GM12878 (cell line): ENCODE measurements at regions not wholly inside any gene's neighbourhood (a gene's known extent, or its start where the extent isn't known, plus 50 kb on each side); places are given as distances from the start of the nearest gene placed in this dataset.

ENCODE experiments used
- ATAC-seq: fragments of 200-7000 bp; cut with Tn5 transposase; 3 replicates; pipeline ENCODE4 v1.9.1; 2020; ENCODE audit warnings: mild to moderate bottlenecking, moderate library complexity
- BruUV-seq: library from RNA; stranded (reverse); fragments of 400-500 nt; replicated peaks from 2 replicates; lab custom pipeline; 2021; lab: Mats Ljungman, UMichigan
- CTCF ChIA-PET: fragments of 300-600 bp; sonication (Branson Sonifier 250); formaldehyde crosslinking; extraction: SDS; loops from one replicate; lab custom pipeline; 2021; ENCODE audit warnings: inconsistent platforms; lab: Yijun Ruan, JAX
- POLR2A ChIA-PET: fragments of 350-600 bp; formaldehyde crosslinking; extraction: SDS; loops from one replicate; lab custom pipeline; 2021; ENCODE audit warnings: inconsistent platforms; lab: Charles Lee
- RAD21 ChIA-PET: fragments of 300-600 bp; sonication (Branson Sonifier 250); formaldehyde crosslinking; loops from one replicate; lab custom pipeline; 2023; ENCODE audit warnings: antibody characterized with exemption; ENCODE audit not compliant: unreplicated experiment; lab: Charles Lee
- SMC1A ChIA-PET: fragments of 300-600 bp; sonication (Branson Sonifier 250); formaldehyde crosslinking; loops from one replicate; lab custom pipeline; 2023; ENCODE audit not compliant: unreplicated experiment, uncharacterized antibody; lab: Charles Lee
- DNase-seq: peaks from one replicate; pipeline ENCODE4 v3.0.0-alpha.2; 2011; ENCODE audit warnings: low read depth, low spot score
- FAIRE-seq: peaks from 3 replicates; lab custom pipeline; 2011; peaks lifted over from hg19 to GRCh38; lab: Jason Lieb, UNC
- H2AFZ ChIP-seq: 2 replicates; pipeline ENCODE4 v1.6.0; 2011; ENCODE audit warnings: low read depth, low read length, control low read depth; ENCODE audit not compliant: control insufficient read depth
- H3K27ac ChIP-seq: 2 replicates; pipeline ENCODE4 v1.5.1; 2011; ENCODE audit warnings: control low read depth; ENCODE audit not compliant: control insufficient read depth, insufficient read depth
- H3K27me3 ChIP-seq, 2 experiments: replicated peaks in 1 of 2; 2 replicates each; pipeline versions ENCODE4 v1.6.0 to v1.6.1; 2011; ENCODE audit warnings: low read length in 1 of 2; ENCODE audit not compliant: control insufficient read depth in 2 of 2, insufficient read depth in 2 of 2
- H3K36me3 ChIP-seq, 2 experiments: 2 replicates each; pipeline ENCODE4 v1.5.1; 2011; ENCODE audit warnings: low read length in 1 of 2; ENCODE audit not compliant: control insufficient read depth in 2 of 2, insufficient read depth in 2 of 2
- H3K4me1 ChIP-seq: 2 replicates; pipeline ENCODE4 v1.6.1; 2011; ENCODE audit warnings: mild to moderate bottlenecking, low read length, moderate library complexity, mixed read lengths; ENCODE audit not compliant: control insufficient read depth, insufficient read depth
- H3K4me2 ChIP-seq: 2 replicates; pipeline ENCODE4 v1.6.0; 2011; ENCODE audit warnings: control low read depth; ENCODE audit not compliant: control insufficient read depth, insufficient read depth
- H3K4me3 ChIP-seq: fragments of 200-600 bp; sonication (generic); 2 replicates; pipeline ENCODE4 v1.5.1; 2016
- H3K79me2 ChIP-seq: 2 replicates; pipeline ENCODE4 v1.6.0; 2011; ENCODE audit warnings: low read length; ENCODE audit not compliant: control insufficient read depth, insufficient read depth
- H3K9ac ChIP-seq: 2 replicates; pipeline ENCODE4 v1.8.0; 2011; ENCODE audit warnings: low read length, control low read depth, mixed read lengths; ENCODE audit not compliant: control insufficient read depth, insufficient read depth
- H3K9me3 ChIP-seq: replicated peaks from 3 replicates; pipeline ENCODE4 v1.5.1; 2011; ENCODE audit warnings: mild to moderate bottlenecking, low read length; ENCODE audit not compliant: control insufficient read depth, insufficient read depth
- H4K20me1 ChIP-seq: 2 replicates; pipeline ENCODE4 v1.6.0; 2011; ENCODE audit not compliant: control insufficient read depth, insufficient read depth
- CHD2 ChIP-seq: IDR thresholded peaks from 2 replicates; pipeline ENCODE4 v1.6.1; 2011; ENCODE audit warnings: low read depth, low read length, improper control_type of control experiment, borderline replicate concordance
- JUNB ChIP-seq: IDR thresholded peaks from 2 replicates; pipeline ENCODE4 v1.6.1; 2016; ENCODE audit warnings: antibody characterized with exemption, mild to moderate bottlenecking
- JUND ChIP-seq: IDR thresholded peaks from 2 replicates; pipeline ENCODE4 v1.6.1; 2012; ENCODE audit warnings: low read depth, mild to moderate bottlenecking, low read length, improper control_type of control experiment, moderate library complexity
- KLF5 ChIP-seq: fragments of 450-650 bp; IDR thresholded peaks from 2 replicates; pipeline ENCODE4 v1.6.1; 2014; ENCODE audit warnings: mild to moderate bottlenecking; ENCODE audit not compliant: partially characterized antibody
- MYC ChIP-seq: IDR thresholded peaks from 2 replicates; pipeline ENCODE4 v1.6.1; 2011; ENCODE audit warnings: mild to moderate bottlenecking, low read length, moderate library complexity, inconsistent platforms; ENCODE audit not compliant: insufficient read depth, insufficient replicate concordance, insufficient read length, severe bottlenecking
- NBN ChIP-seq: fragments of 450-650 bp; IDR thresholded peaks from 2 replicates; pipeline ENCODE4 v1.6.1; 2016
- PML ChIP-seq: IDR thresholded peaks from 2 replicates; pipeline ENCODE4 v1.6.1; 2012; ENCODE audit warnings: low read length, inconsistent platforms
- REST ChIP-seq: IDR thresholded peaks from 2 replicates; pipeline ENCODE4 v1.6.1; 2012; ENCODE audit warnings: mild to moderate bottlenecking, low read depth, low read length
- ZBTB33 ChIP-seq: fragments of 450-650 bp; IDR thresholded peaks from 2 replicates; pipeline ENCODE4 v1.6.1; 2017; ENCODE audit warnings: mild to moderate bottlenecking
- WGBS: methylation state at CpG from one replicate; pipeline ENCODE4 v1.1.6; 2016; ENCODE audit warnings: low lambda C conversion rate; ENCODE audit not compliant: insufficient replicate concordance, insufficient coverage; ENCODE audit errors: missing lambda C conversion rate; 5-methylcytosine and 5-hydroxymethylcytosine counted together
- in situ Hi-C: fragments of 300-500 bp; cut with MboI; formaldehyde crosslinking; loops from 9 replicates; pipeline ENCODE4 v1.14.3; 2018; ENCODE audit warnings: mixed read lengths
- intact Hi-C: fragments of 100-400 bp; cut with micrococcal nuclease; formaldehyde crosslinking; loops from one replicate; pipeline ENCODE4 v1.14.2; 2022; ENCODE audit not compliant: unreplicated experiment
- TF ChIP-seq, protein P1 (sequence below): fragments of 450-650 bp; formaldehyde crosslinking; IDR thresholded peaks from 2 replicates; pipeline ENCODE4 v1.5.0; 2022; ENCODE audit warnings: mild to moderate bottlenecking, missing genetic modification characterization
- TF ChIP-seq, protein P2 (sequence below): IDR thresholded peaks from 2 replicates; pipeline ENCODE4 v1.6.1; 2012; ENCODE audit warnings: low read length, inconsistent platforms

- TF ChIP-seq REST = no peak
Measured at GRCh38 chr15:59741274-59741906, 52.3 kb upstream of the BNIP2 start (continued).

DNA sequence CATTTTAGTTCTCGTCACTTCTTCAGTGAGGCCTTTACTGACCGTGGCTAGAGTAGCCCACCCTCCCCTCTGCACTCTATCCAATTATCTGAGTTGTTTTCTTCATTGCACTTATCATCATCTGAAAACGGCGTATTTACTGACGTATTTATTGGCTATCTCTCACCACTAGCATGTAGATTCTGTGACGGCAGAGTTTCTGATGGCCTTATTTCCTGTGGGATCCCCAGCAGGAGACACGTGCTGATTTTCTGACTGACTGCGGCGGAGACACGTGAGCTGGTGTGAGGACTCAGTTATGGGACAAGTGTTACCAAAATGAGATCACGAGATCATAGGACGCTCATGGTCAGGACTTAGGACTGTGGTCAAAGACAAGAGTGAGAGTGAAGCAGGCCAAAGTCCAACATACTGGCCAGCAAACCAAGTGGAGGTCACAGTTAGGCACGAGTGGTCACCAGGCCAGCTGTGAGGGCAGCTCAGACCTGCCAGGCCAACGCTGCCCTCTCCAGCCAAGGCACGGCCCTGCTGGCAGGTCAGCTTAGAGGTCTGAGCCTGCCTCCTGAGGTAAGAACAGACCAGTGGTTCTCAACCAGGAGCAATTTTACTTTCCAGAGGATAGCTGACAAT is 50.6 kb upstream of the BNIP2 start:
- H3K36me3 ChIP-seq = no peaks in the 10 kb centered on the region
- ChIA-PET POLR2A (no interaction called here), SMC1A (no interaction called here), RAD21 (no interaction called here), CTCF (interaction anchor here (3.0 kb wide), 1 partner anchor 15 kb away, joined by 7 read pairs; no protein-coding TSS in a partner anchor)
- intact Hi-C loops (no loop called here), in situ Hi-C loops (no loop called here)
- FAIRE-seq (no peak), DNase-seq (no peak), ATAC-seq (no peak)
- H2AFZ ChIP-seq = no peak overlapping the region
- no peaks in the 10 kb centered on the region for H3K4me1 ChIP-seq
- no peak overlapping the region for H3K4me2 ChIP-seq
- H3K27ac ChIP-seq = no peak overlapping the region
- no TSS peak for BruUV-seq
- no peak overlapping the region for H3K9ac ChIP-seq
- no peaks in the 10 kb centered on the region; a peak in 1 of 4 replicates for H3K27me3 ChIP-seq
- H3K4me3 ChIP-seq = no peak overlapping the region
- no peaks in the 10 kb centered on the region; the same call in 2 of the 3 replicates for H3K9me3 ChIP-seq
- no peaks in the 10 kb centered on the region for H4K20me1 ChIP-seq
- 44% methylated on average over 15 of the region's 15 CpGs for WGBS
- H3K79me2 ChIP-seq = no peaks in the 10 kb centered on the region
- TF ChIP-seq KLF5 (no peak), MYC (no peak), JUNB (no peak), JUND (no peak), ZBTB33 (no peak), NBN (no peak), PML (no peak), CHD2 (no peak)
- TF ChIP-seq, protein P1, sequence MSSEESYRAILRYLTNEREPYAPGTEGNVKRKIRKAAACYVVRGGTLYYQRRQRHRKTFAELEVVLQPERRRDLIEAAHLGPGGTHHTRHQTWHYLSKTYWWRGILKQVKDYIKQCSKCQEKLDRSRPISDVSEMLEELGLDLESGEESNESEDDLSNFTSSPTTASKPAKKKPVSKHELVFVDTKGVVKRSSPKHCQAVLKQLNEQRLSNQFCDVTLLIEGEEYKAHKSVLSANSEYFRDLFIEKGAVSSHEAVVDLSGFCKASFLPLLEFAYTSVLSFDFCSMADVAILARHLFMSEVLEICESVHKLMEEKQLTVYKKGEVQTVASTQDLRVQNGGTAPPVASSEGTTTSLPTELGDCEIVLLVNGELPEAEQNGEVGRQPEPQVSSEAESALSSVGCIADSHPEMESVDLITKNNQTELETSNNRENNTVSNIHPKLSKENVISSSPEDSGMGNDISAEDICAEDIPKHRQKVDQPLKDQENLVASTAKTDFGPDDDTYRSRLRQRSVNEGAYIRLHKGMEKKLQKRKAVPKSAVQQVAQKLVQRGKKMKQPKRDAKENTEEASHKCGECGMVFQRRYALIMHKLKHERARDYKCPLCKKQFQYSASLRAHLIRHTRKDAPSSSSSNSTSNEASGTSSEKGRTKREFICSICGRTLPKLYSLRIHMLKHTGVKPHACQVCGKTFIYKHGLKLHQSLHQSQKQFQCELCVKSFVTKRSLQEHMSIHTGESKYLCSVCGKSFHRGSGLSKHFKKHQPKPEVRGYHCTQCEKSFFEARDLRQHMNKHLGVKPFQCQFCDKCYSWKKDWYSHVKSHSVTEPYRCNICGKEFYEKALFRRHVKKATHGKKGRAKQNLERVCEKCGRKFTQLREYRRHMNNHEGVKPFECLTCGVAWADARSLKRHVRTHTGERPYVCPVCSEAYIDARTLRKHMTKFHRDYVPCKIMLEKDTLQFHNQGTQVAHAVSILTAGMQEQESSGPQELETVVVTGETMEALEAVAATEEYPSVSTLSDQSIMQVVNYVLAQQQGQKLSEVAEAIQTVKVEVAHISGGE (CRISPR knock-in tag) = no peak
- TF ChIP-seq, protein P2, sequence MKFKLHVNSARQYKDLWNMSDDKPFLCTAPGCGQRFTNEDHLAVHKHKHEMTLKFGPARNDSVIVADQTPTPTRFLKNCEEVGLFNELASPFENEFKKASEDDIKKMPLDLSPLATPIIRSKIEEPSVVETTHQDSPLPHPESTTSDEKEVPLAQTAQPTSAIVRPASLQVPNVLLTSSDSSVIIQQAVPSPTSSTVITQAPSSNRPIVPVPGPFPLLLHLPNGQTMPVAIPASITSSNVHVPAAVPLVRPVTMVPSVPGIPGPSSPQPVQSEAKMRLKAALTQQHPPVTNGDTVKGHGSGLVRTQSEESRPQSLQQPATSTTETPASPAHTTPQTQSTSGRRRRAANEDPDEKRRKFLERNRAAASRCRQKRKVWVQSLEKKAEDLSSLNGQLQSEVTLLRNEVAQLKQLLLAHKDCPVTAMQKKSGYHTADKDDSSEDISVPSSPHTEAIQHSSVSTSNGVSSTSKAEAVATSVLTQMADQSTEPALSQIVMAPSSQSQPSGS = no peak
